ENCODE measurements at regions not wholly inside any gene's neighbourhood (a gene's known extent, or its start where the extent isn't known, plus 50 kb on each side); places are given as distances from the start of the nearest gene placed in this dataset.

DNA sequence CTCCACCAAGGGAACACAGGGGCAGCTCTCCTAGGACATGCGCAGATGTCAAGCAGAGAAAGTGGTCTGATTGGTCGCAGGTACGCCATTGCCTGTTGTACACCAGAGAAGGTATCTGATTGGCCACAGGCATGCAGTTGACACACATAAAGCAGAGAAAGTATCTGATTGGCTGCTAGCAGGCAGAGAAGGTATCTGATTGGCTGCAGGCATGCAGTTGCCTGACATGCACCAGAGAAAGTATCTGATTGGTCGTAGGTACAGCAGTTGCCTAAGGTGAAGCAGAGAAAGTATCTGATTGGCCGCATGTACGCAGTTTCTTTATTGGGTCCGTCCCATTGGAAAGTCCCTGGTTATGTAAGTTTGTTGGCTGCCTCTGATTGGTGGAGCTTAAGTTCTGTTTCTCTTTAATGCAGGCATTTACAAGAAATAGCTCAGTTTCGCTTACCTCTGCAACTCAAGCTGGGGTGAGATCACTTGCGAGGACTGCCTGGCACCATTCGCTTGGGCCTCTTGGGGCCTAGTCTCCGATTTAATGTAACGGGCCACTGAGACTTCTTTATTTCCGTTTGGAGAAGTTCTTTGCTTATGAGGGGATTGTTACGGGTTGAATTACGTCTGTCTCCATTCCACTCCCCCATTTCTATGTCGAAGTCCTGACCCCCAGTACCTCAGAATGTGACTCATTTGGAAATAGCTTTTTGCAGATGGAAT lies 74.2 kb downstream of the SIK1 start:
- Histone ChIP-seq H3K4me1 (ENCODE audit: insufficient read depth, low read length, poor library complexity, severe bottlenecking) (peaks cover 48% of the 10 kb centered on the region), H3K9me2 (ENCODE audit: insufficient read depth, low read length) (no peaks in the 10 kb centered on the region), H3K9me3 (ENCODE audit: low read length) (no peaks in the 10 kb centered on the region), H2AFZ (ENCODE audit: low read length) (peak overlapping the region; percentile 42; the same call in 1 of the 2 replicates), H3K4me3 (ENCODE audit: low read depth, low read length, poor library complexity, severe bottlenecking) (peak overlapping the region; percentile 55), H3K79me2 (ENCODE audit: insufficient read depth, low read depth, low read length) (no peaks in the 10 kb centered on the region), H4K20me1 (ENCODE audit: insufficient read depth, low read length) (no peaks in the 10 kb centered on the region), H3K36me3 (ENCODE audit: insufficient read depth, low read length) (no peaks in the 10 kb centered on the region), H3K4me2 (ENCODE audit: low read length) (peak overlapping the region; percentile 57), H3K27ac (ENCODE audit: low read depth, low read length, poor library complexity, severe bottlenecking) (peak overlapping the region; percentile 91)
- no TSS peak for BruUV-seq (replicated peaks)
- no peak for TF ChIP-seq EZH2phosphoT487 (IDR thresholded peaks at IDR 0.05; ENCODE audit: borderline replicate concordance, low read depth, low read length)
- TF ChIP-seq, protein P1, sequence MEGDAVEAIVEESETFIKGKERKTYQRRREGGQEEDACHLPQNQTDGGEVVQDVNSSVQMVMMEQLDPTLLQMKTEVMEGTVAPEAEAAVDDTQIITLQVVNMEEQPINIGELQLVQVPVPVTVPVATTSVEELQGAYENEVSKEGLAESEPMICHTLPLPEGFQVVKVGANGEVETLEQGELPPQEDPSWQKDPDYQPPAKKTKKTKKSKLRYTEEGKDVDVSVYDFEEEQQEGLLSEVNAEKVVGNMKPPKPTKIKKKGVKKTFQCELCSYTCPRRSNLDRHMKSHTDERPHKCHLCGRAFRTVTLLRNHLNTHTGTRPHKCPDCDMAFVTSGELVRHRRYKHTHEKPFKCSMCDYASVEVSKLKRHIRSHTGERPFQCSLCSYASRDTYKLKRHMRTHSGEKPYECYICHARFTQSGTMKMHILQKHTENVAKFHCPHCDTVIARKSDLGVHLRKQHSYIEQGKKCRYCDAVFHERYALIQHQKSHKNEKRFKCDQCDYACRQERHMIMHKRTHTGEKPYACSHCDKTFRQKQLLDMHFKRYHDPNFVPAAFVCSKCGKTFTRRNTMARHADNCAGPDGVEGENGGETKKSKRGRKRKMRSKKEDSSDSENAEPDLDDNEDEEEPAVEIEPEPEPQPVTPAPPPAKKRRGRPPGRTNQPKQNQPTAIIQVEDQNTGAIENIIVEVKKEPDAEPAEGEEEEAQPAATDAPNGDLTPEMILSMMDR (conservative IDR thresholded peaks at IDR 0.05; ENCODE audit: low read length), result no peak
- DNase-seq (ENCODE audit: low spot score), result peak; percentile 95
- POLR2A ChIA-PET, result interaction anchor here (0.9 to 1.0 kb wide), 2 partner anchors 24 to 42 kb away, joined by 3 read pairs; no protein-coding TSS in a partner anchor
- intact Hi-C loops (cut with micrococcal nuclease; ENCODE audit: unreplicated experiment), result loop anchor here (2.0 to 5.0 kb wide), 2 partner anchors 26 to 60 kb away; no protein-coding TSS in a partner anchor
- CTCF ChIA-PET (ENCODE audit: unreplicated experiment), result no interaction called here

DNA sequence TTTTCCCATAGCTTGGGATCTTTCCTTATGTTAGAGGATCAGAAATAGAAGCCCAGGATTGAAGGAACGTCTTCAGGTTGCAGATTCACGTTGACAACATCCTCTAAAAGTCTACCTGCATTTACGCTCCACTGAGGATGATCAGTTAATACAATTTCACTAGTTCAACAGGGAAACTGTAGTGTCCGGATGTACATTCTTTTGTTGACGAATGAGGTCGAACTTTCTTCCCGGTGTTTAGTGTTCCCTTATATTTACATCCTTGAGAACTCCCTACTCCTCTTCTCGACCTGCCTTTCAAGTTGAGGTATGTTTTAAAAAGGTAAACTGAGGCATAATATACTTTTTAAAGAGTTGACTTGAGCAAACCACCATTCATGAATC lies 74.8 kb downstream of the SIK1 start:
- Histone ChIP-seq H4K20me1 (ENCODE audit: insufficient read depth, low read length) (no peaks in the 10 kb centered on the region), H3K36me3 (ENCODE audit: insufficient read depth, low read length) (no peaks in the 10 kb centered on the region), H3K79me2 (ENCODE audit: insufficient read depth, low read depth, low read length) (no peaks in the 10 kb centered on the region), H3K27ac (ENCODE audit: low read depth, low read length, poor library complexity, severe bottlenecking) (peak overlapping the region; percentile 91), H3K9me2 (ENCODE audit: insufficient read depth, low read length) (no peaks in the 10 kb centered on the region), H3K4me2 (ENCODE audit: low read length) (peak overlapping the region; percentile 31; the same call in 1 of the 2 replicates), H2AFZ (ENCODE audit: low read length) (peak overlapping the region; percentile 42; the same call in 1 of the 2 replicates), H3K9me3 (ENCODE audit: low read length) (no peaks in the 10 kb centered on the region), H3K4me1 (ENCODE audit: insufficient read depth, low read length, poor library complexity, severe bottlenecking) (peaks cover 48% of the 10 kb centered on the region), H3K4me3 (ENCODE audit: low read depth, low read length, poor library complexity, severe bottlenecking) (no peak overlapping the region)
- no TSS peak for BruUV-seq (replicated peaks)
- DNase-seq (ENCODE audit: low spot score), result no peak
- CTCF ChIA-PET (ENCODE audit: unreplicated experiment), result no interaction called here
- intact Hi-C loops (cut with micrococcal nuclease; ENCODE audit: unreplicated experiment), result loop anchor here (2.0 to 5.0 kb wide), 2 partner anchors 25 to 60 kb away; no protein-coding TSS in a partner anchor
- POLR2A ChIA-PET, result interaction anchor here (1.0 kb wide), 1 partner anchor 41 kb away, joined by 3 read pairs; no protein-coding TSS in a partner anchor
- TF ChIP-seq, protein P1 (conservative IDR thresholded peaks at IDR 0.05; ENCODE audit: low read length), result no peak
- TF ChIP-seq EZH2phosphoT487 (IDR thresholded peaks at IDR 0.05; ENCODE audit: borderline replicate concordance, low read depth, low read length), result no peak
